Neural progenitor cell (in vitro differentiated cells): ENCODE measurements at regions not wholly inside any gene's neighbourhood (a gene's known extent, or its start where the extent isn't known, plus 50 kb on each side); places are given as distances from the start of the nearest gene placed in this dataset.

ENCODE experiments used
- CTCF ChIP-seq: fragments of 200-600 bp; sonication (generic); IDR thresholded peaks from 2 replicates; pipeline ENCODE4 v1.5.1; 2017; ENCODE audit warnings: antibody characterized with exemption, mild to moderate bottlenecking
- EZH2 ChIP-seq: fragments of 200-600 bp; sonication (generic); IDR thresholded peaks from 2 replicates; pipeline ENCODE4 v1.6.1; 2017; ENCODE audit warnings: antibody characterized with exemption, mild to moderate bottlenecking, moderate library complexity

GRCh38 chr3:111318289-111318688, 223.7 kb upstream of the CD96 start:
- TF ChIP-seq CTCF: no peak
- TF ChIP-seq EZH2: no peak
